HepG2 (cell line): ENCODE measurements at regions not wholly inside any gene's neighbourhood (a gene's known extent, or its start where the extent isn't known, plus 50 kb on each side); places are given as distances from the start of the nearest gene placed in this dataset.

Experiments used
- ATAC-seq: fragments of 200-7000 bp; cut with Tn5 transposase; 3 replicates; pipeline ENCODE4 v1.9.1; 2020; ENCODE audit warnings: mild to moderate bottlenecking, moderate library complexity
- BruUV-seq: library from RNA; stranded (reverse); fragments of 400-500 nt; replicated peaks from 2 replicates; lab custom pipeline; 2021; lab: Mats Ljungman, UMichigan
- CTCF ChIA-PET: fragments of 300-600 bp; formaldehyde crosslinking; extraction: SDS; loops from one replicate; lab custom pipeline; 2021; ENCODE audit warnings: low total read pairs, inconsistent platforms, low intra/inter-chr PET ratio; lab: Yijun Ruan, JAX
- POLR2A ChIA-PET: fragments of 350-600 bp; sonication (Branson Sonifier 250); formaldehyde crosslinking; loops from one replicate; lab custom pipeline; 2020; ENCODE audit warnings: antibody characterized with exemption, inconsistent platforms; lab: Yijun Ruan, JAX
- DNase-seq: peaks from one replicate; pipeline ENCODE4 v3.0.0-alpha.2; 2015; ENCODE audit warnings: low spot score
- FAIRE-seq: peaks from 3 replicates; lab custom pipeline; 2011; peaks lifted over from hg19 to GRCh38; lab: Jason Lieb, UNC
- H2AFZ ChIP-seq: one replicate; pipeline ENCODE4 v1.6.1; 2011; ENCODE audit warnings: low read length, inconsistent platforms
- H3K27ac ChIP-seq: fragments of 300-600 bp; 3 replicates; pipeline ENCODE4 v1.8.0; 2011; ENCODE audit warnings: mixed run types, mild to moderate bottlenecking, mixed read lengths, low read length, inconsistent platforms; ENCODE audit not compliant: insufficient read depth; ENCODE audit errors: extremely low read length
- H3K27me3 ChIP-seq, 2 experiments: fragments of 200-600 bp in 1 of 2; 2 replicates in 1 of 2; 3 replicates in 1 of 2; pipeline versions ENCODE4 v1.6.0 to v1.8.0; 2011; ENCODE audit warnings: low read length in 2 of 2, mild to moderate bottlenecking in 2 of 2, moderate library complexity in 2 of 2, inconsistent platforms in 1 of 2; ENCODE audit not compliant: insufficient read depth in 2 of 2, control insufficient read depth in 1 of 2
- H3K36me3 ChIP-seq, 2 experiments: fragments of 200-600 bp in 1 of 2; replicated peaks in 1 of 2; 2 replicates in 1 of 2; 3 replicates in 1 of 2; pipeline versions ENCODE4 v1.5.1 to v1.8.0; 2011; ENCODE audit warnings: low read length in 2 of 2, inconsistent platforms in 1 of 2; ENCODE audit not compliant: insufficient read depth in 2 of 2, control insufficient read depth in 1 of 2
- H3K4me1 ChIP-seq: 2 replicates; pipeline ENCODE4 v1.5.1; 2012; ENCODE audit warnings: low read length, inconsistent platforms; ENCODE audit not compliant: insufficient read depth
- H3K4me2 ChIP-seq: 2 replicates; pipeline ENCODE4 v1.6.0; 2011; ENCODE audit warnings: low read depth, low read length, inconsistent platforms
- H3K4me3 ChIP-seq, 3 experiments: fragments of 200-600 bp in 1 of 3; sonication (generic), shearing (Covaris generic) in 1 of 3; replicated peaks in 1 of 3; 2 replicates each; pipeline ENCODE4 v1.5.1; 2011 to 2016; ENCODE audit warnings: low read length in 3 of 3, inconsistent platforms in 2 of 3, low read depth in 2 of 3, mild to moderate bottlenecking in 2 of 3, control low read depth in 1 of 3, mixed read lengths in 1 of 3; ENCODE audit not compliant: insufficient read depth in 1 of 3
- H3K79me2 ChIP-seq: one replicate; pipeline ENCODE4 v1.6.1; 2011; ENCODE audit warnings: low read length, inconsistent platforms; ENCODE audit not compliant: insufficient read depth
- H3K9ac ChIP-seq: 2 replicates; pipeline ENCODE4 v1.6.0; 2011; ENCODE audit warnings: mild to moderate bottlenecking, low read depth, low read length, inconsistent platforms; ENCODE audit not compliant: insufficient read depth
- H3K9me3 ChIP-seq: 2 replicates; pipeline ENCODE4 v1.5.1; 2012; ENCODE audit warnings: mild to moderate bottlenecking, low read length
- H4K20me1 ChIP-seq: 2 replicates; pipeline ENCODE4 v1.6.0; 2011; ENCODE audit warnings: inconsistent platforms, mild to moderate bottlenecking, low read length, moderate library complexity; ENCODE audit not compliant: insufficient read depth
- CHCHD3 ChIP-seq: sonication (generic); formaldehyde crosslinking; IDR thresholded peaks from 2 replicates; pipeline ENCODE4 v1.8.0; 2022; ENCODE audit warnings: mild to moderate bottlenecking, missing genetic modification reagents, moderate library complexity
- CHD2 ChIP-seq: IDR thresholded peaks from 2 replicates; pipeline ENCODE4 v1.6.1; 2011; ENCODE audit warnings: low read depth, low read length, improper control_type of control experiment
- FOXO1 ChIP-seq: sonication (generic); formaldehyde crosslinking; IDR thresholded peaks from 2 replicates; pipeline ENCODE4 v1.4.0; 2020; ENCODE audit warnings: missing genetic modification reagents
- NCOA2 ChIP-seq: sonication (generic); formaldehyde crosslinking; IDR thresholded peaks from 2 replicates; pipeline ENCODE4 v1.8.0; 2022; ENCODE audit warnings: inconsistent platforms
- PITX1 ChIP-seq: sonication (generic); formaldehyde crosslinking; IDR thresholded peaks from 2 replicates; pipeline ENCODE4 v1.5.1; 2020; ENCODE audit warnings: mild to moderate bottlenecking, missing genetic modification reagents
- SMARCE1 ChIP-seq: fragments of 450-650 bp; IDR thresholded peaks from 2 replicates; pipeline ENCODE4 v1.6.1; 2017; ENCODE audit warnings: borderline replicate concordance
- SRSF1 ChIP-seq: fragments of 200-400 bp; formaldehyde crosslinking; optimal IDR thresholded peaks from 2 replicates; pipeline ENCODE3; 2017; ENCODE audit warnings: mild to moderate bottlenecking, low read depth, low read length, moderate library complexity
- SYNCRIP ChIP-seq: fragments of 200-400 bp; formaldehyde crosslinking; IDR thresholded peaks from 2 replicates; pipeline ENCODE4 v1.6.1; 2018; ENCODE audit warnings: mild to moderate bottlenecking, low read depth, low read length; ENCODE audit not compliant: insufficient read depth
- ZBTB7B ChIP-seq: sonication (generic); formaldehyde crosslinking; IDR thresholded peaks from 2 replicates; pipeline ENCODE4 v1.4.0; 2020; ENCODE audit warnings: missing genetic modification reagents
- ZFP62 ChIP-seq: sonication (generic); formaldehyde crosslinking; IDR thresholded peaks from 2 replicates; pipeline ENCODE4 v1.4.0; 2020; ENCODE audit warnings: missing genetic modification reagents
- ZNF589 ChIP-seq: sonication (generic); formaldehyde crosslinking; conservative IDR thresholded peaks from 2 replicates; pipeline ENCODE4 v1.8.0; 2022; ENCODE audit warnings: mild to moderate bottlenecking, moderate library complexity, missing genetic modification reagents
- ZNF670 ChIP-seq: sonication (generic); formaldehyde crosslinking; IDR thresholded peaks from 2 replicates; pipeline ENCODE4 v1.8.0; 2022; ENCODE audit warnings: mild to moderate bottlenecking, missing genetic modification reagents, borderline replicate concordance
- ZNF709 ChIP-seq: sonication (generic); formaldehyde crosslinking; IDR thresholded peaks from 2 replicates; pipeline ENCODE4 v1.5.0; 2020; ENCODE audit warnings: mild to moderate bottlenecking, missing genetic modification reagents
- ZNF766 ChIP-seq: sonication (generic); formaldehyde crosslinking; IDR thresholded peaks from 2 replicates; pipeline ENCODE4 v1.5.0; 2020; ENCODE audit warnings: missing genetic modification reagents, borderline replicate concordance
- WGBS: methylation state at CpG from one replicate; pipeline ENCODE4 v1.1.6; 2017; ENCODE audit warnings: low lambda C conversion rate; 5-methylcytosine and 5-hydroxymethylcytosine counted together
- in situ Hi-C: cut with HindIII; loops from 2 replicates; pipeline ENCODE4 v1.10.0; 2017; ENCODE audit warnings: low pct_unique_long_range_greater_than_20kb; ENCODE audit not compliant: extremely low pct_ligation_motif_present
- intact Hi-C: fragments of 100-400 bp; cut with micrococcal nuclease; formaldehyde crosslinking; loops from one replicate; pipeline ENCODE4 v1.10.0; 2022; ENCODE audit not compliant: unreplicated experiment
- TF ChIP-seq, protein P1 (sequence below): sonication (generic); formaldehyde crosslinking; IDR thresholded peaks from 2 replicates; pipeline ENCODE4 v1.5.1; 2020; ENCODE audit warnings: mild to moderate bottlenecking, missing genetic modification reagents
- TF ChIP-seq, protein P2 (sequence below): sonication (generic); formaldehyde crosslinking; IDR thresholded peaks from 2 replicates; pipeline ENCODE4 v1.4.0; 2020; ENCODE audit warnings: missing genetic modification reagents, low read depth, mild to moderate bottlenecking, borderline replicate concordance

DNA sequence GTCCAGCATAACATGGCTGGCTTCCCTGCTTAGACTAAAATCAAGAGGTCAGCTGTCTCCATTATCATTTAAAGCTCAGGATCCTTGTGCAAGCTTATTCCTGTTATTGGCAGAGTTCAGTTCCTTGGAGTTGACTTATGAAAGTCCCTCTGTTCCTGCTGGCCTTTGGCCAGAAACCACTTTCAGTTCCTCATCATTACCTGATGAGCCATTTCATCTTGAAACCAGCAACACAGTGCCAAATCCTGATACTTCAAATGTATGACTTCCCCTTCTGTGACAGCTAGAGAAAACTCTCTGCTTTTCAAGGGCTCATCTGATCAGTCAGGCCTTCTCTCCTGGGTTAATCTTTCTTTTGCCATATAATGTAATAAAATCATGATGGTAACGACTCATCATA is 110.6 kb upstream of the FSTL5 start:
- in situ Hi-C loops, result no loop called here
- H3K4me2 ChIP-seq, result no peak overlapping the region
- no peaks in the 10 kb centered on the region for H4K20me1 ChIP-seq
- no peak overlapping the region for H2AFZ ChIP-seq
- no peak overlapping the region for H3K27ac ChIP-seq
- intact Hi-C loops, result no loop called here
- ATAC-seq (no peak), DNase-seq (no peak), FAIRE-seq (no peak)
- no peak overlapping the region for H3K4me3 ChIP-seq
- no peaks in the 10 kb centered on the region for H3K36me3 ChIP-seq
- CTCF ChIA-PET, result no interaction called here
- H3K4me1 ChIP-seq, result no peaks in the 10 kb centered on the region
- TF ChIP-seq, protein P1, sequence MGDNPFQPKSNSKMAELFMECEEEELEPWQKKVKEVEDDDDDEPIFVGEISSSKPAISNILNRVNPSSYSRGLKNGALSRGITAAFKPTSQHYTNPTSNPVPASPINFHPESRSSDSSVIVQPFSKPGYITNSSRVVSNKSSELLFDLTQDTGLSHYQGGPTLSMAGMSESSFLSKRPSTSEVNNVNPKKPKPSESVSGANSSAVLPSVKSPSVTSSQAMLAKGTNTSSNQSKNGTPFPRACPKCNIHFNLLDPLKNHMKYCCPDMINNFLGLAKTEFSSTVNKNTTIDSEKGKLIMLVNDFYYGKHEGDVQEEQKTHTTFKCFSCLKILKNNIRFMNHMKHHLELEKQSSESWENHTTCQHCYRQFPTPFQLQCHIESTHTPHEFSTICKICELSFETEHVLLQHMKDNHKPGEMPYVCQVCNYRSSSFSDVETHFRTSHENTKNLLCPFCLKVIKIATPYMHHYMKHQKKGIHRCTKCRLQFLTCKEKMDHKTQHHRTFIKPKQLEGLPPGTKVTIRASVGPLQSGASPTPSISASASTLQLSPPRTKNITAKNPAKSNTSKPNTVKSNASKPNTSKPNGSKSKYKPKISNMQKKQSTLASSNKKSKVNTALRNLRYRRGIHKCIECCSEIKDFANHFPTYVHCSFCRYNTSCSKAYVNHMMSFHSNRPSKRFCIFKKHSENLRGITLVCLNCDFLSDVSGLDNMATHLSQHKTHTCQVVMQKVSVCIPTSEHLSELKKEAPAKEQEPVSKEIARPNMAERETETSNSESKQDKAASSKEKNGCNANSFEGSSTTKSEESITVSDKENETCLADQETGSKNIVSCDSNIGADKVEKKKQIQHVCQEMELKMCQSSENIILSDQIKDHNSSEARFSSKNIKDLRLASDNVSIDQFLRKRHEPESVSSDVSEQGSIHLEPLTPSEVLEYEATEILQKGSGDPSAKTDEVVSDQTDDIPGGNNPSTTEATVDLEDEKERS, result no peak
- TF ChIP-seq PITX1 (CRISPR knock-in tag) (no peak), ZNF670 (CRISPR knock-in tag) (no peak), SMARCE1 (no peak)
- no peak overlapping the region for H3K9ac ChIP-seq
- POLR2A ChIA-PET, result no interaction called here
- WGBS, result 4% methylated on average over 1 of the region's 1 CpG
- no peaks in the 10 kb centered on the region for H3K27me3 ChIP-seq
- no peaks in the 10 kb centered on the region for H3K79me2 ChIP-seq
- H3K9me3 ChIP-seq, result no peaks in the 10 kb centered on the region
- no TSS peak for BruUV-seq

DNA sequence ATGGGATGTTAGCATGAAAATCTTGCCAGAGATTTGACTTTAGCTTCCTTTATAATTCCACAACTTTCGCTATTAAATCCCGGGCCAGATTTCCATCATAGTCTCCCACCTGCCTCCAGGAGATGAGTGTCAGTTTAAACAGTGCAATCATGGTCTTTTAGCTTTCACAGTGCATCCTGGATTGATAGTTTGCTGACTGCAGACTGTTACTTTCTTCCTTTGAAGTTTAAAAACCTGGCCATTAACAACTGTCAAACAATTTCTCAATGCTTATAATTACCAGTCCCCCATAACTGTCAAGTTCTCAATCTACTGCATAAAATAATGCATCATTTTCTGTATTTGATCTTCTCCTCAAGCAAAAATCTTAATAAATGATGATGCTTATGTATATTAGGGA is 108.4 kb upstream of the FSTL5 start:
- Histone ChIP-seq H3K4me2 (no peak overlapping the region), H3K4me3 (no peak overlapping the region), H3K4me1 (no peaks in the 10 kb centered on the region), H4K20me1 (no peaks in the 10 kb centered on the region), H3K9me3 (no peaks in the 10 kb centered on the region), H3K27ac (no peak overlapping the region), H3K79me2 (no peaks in the 10 kb centered on the region), H3K36me3 (no peaks in the 10 kb centered on the region), H2AFZ (no peak overlapping the region), H3K9ac (no peak overlapping the region), H3K27me3 (no peaks in the 10 kb centered on the region)
- in situ Hi-C loops (no loop called here), intact Hi-C loops (no loop called here)
- ChIA-PET CTCF (no interaction called here), POLR2A (no interaction called here)
- no TSS peak for BruUV-seq
- no peak for FAIRE-seq
- WGBS, result 0% methylated on average over 2 of the region's 2 CpGs
- DNase-seq, result no peak
- no peak for ATAC-seq
- TF ChIP-seq ZBTB7B (CRISPR knock-in tag) (no peak), CHD2 (no peak), ZNF709 (CRISPR knock-in tag) (no peak), ZNF589 (no peak), CHCHD3 (no peak), SRSF1 (no peak), FOXO1 (CRISPR knock-in tag) (no peak), SYNCRIP (no peak), NCOA2 (CRISPR knock-in tag) (no peak), ZFP62 (CRISPR knock-in tag) (no peak), ZNF766 (no peak)
- TF ChIP-seq, protein P2, sequence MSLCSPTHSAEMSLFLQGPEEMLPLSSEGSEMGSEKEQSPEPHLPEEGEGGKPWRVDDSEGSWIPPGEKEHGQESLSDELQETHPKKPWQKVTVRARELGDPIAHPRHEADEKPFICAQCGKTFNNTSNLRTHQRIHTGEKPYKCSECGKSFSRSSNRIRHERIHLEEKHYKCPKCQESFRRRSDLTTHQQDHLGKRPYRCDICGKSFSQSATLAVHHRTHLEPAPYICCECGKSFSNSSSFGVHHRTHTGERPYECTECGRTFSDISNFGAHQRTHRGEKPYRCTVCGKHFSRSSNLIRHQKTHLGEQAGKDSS (CRISPR knock-in tag), result no peak
